Retina (tissue), 1 donor: ENCODE measurements at regions not wholly inside any gene's neighbourhood (a gene's known extent, or its start where the extent isn't known, plus 50 kb on each side); places are given as distances from the start of the nearest gene placed in this dataset.
"Not testable (repeated sequence)": the region's sequence is repeated elsewhere in the genome, so short reads cannot be mapped to it uniquely, and the experiment has no call there.

Experiments used
- DNase-seq: peaks from one replicate; pipeline ENCODE4 v3.0.0-alpha.2; 2016

GRCh38 chr10:52558090-52558489, 214.5 kb downstream of the MBL2 start:
- no peak for DNase-seq

- DNase-seq, result no peak
These were observed 211.3 kb downstream of the MBL2 start for GRCh38 chr10:52561322-52561721.

DNA sequence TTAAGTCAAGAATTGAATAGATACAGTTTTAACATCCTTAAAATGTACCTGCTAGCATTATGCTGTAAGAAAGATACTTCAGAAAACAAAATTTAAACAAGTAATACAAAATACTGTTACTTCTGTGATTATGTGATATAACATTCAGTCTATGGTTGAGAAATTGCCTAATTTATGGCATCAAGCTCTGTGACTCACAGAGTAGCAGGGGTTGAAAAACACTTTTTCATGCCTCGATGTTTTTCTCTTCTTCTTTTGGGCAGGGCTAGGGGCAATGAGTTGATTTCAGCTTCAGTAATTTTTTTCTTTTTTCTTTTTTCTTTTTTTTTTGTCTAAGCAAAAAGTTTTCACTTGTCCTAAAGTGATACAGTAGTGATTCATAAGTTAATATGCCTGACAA, 209.2 kb downstream of the MBL2 start:
- DNase-seq, result no peak

DNA sequence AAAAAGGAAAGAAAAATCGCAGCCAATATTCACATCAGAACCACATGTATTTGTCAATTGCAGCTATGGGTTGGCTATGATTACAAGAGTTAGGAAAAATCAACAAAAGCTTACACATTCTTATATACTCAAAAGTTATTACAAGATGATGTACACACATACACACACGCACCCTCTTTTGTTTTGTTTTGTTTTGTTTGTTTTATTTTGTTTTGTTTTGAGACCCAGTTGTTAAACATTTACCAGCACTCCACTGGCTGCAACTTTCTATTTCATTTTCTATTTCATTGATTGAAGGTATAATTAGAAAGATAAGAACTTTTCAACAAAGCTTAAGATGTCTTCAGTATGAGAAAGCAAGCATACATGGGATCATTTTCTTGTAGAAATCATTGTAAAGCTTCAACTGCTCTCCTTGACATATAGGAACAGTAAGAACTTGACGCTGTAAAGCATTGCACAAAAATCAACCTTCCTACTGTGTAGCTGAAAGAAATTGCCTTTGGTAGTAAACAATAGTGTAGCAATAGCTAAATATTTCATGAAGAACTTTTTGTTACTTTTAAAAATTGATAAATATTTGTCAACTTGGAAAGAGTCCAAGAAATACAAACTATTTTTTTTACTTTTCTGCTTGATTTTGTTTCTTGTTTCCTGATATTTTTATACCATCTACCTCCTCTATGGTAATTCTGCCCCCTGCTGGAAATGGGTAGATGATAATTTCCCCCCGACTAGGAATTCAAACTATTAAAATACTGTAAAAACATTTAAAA, 205.9 kb downstream of the MBL2 start:
- DNase-seq, result no peak

GRCh38 chr10:52567247-52567580, 205.4 kb downstream of the MBL2 start:
- no peak for DNase-seq

GRCh38 chr10:52568309-52568708, 204.3 kb downstream of the MBL2 start:
- DNase-seq, result no peak

DNA sequence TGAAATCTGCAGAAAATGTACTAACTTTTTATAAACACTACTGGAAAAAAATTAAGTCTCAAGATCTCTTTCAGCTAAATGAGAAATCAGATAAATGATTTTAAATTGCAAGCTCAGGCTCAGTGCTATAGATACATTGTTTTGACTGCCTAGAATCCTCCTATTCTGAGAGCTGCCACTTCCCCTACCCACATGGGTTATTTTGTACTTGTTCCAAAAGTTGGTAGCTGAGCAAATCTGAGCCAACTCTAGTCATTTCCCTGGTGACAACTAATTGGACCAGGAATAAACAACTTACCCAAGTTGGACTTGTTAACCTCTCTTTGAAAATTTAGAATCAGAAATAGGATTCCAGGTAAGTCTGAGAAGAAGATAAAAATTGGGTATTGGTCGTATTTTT, 202.1 kb downstream of the MBL2 start:
- DNase-seq, result no peak

DNA sequence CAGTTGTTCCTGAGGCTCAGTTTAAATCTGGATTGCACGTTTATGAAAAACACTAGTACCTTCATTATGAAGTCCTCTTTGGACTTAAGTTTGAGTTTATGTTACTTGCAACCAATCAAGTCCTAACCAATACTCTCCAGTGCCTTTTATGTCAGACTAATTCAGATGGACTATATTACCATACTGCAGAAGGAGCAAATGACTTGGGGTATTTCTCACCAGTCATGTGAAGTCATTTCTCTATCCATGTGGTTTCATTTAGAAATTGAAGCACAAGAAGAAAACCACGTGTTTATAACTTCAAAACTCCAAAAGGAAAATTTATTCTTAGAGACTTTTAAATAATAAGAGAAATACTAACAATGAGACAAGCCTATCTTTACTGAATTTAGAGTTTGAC, 201.6 kb downstream of the MBL2 start:
- DNase-seq, result no peak

GRCh38 chr10:52571516-52572182, 200.9 kb downstream of the MBL2 start:
- DNase-seq, result no peak

- DNase-seq, result no peak
These were observed 199.2 kb downstream of the MBL2 start for GRCh38 chr10:52573347-52573746.

DNA sequence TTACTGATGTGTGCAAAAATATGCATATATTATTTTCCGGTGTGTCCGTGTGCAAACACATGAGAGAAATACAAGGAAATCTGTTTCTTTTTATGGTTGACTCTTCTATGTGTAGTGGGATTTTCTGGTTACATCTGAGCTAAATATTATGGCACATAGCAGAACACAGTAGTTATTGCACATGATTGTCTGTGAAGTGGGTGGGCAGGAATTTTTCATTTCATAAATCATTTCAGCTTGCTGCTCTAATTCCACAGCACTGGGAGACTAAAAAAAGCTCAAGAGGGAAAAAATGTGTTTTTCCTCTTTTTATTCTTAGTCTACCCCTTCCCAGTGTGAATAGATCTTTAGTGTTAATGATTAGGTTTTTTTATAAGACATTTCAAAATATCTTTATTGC, 197.9 kb downstream of the MBL2 start:
- DNase-seq, result no peak

GRCh38 chr10:52577047-52577446, 195.5 kb downstream of the MBL2 start:
- no peak for DNase-seq

DNA sequence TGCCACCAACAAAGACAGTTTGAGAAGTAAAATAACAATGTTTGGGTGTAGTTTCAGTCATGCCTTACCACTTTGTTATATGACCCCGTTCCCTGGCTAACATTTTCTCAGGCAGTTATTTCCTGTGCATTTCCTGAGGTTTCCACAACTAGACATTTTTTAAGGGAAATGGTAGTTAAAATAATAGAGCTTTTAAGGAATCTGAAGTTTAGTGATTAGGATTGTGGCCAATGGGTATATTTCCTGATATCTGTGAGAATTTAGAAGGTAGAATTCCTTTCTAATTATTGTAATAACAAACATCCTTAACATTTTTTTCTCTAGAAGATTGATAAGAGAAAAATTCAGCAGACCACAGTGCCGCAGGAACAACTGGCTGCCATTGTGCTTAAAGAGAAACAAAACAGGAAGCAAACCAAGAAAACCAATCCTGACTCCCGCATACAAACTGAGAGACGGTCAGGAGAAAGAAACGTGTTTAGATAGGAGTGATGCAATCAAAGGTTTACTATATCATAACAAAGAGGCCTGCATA, 193.6 kb downstream of the MBL2 start:
- no peak for DNase-seq

DNA sequence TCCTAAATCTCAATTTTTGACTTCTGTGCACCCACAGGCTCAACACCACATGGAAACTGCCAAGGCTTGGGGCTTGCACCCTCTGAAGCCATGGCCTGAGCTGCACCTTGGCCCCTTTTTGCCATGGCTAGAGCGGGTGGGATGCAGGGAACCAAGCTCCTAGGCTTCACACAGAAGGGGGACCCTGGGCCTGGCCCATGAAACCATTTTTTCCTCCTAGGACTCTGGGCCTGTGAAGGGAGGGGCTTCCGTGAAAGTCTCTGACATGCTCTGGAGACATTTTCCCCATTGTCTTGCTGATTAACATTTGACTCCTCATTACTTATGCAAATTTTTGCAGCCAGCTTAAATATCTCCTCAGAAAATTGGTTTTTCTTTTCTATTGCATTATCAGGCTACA, 190.9 kb downstream of the MBL2 start:
- not testable (repeated sequence) for DNase-seq

GRCh38 chr10:52583336-52583735, 189.2 kb downstream of the MBL2 start:
- no peak for DNase-seq

- DNase-seq, result no peak
These were observed 185.9 kb downstream of the MBL2 start for GRCh38 chr10:52586710-52587109.

DNA sequence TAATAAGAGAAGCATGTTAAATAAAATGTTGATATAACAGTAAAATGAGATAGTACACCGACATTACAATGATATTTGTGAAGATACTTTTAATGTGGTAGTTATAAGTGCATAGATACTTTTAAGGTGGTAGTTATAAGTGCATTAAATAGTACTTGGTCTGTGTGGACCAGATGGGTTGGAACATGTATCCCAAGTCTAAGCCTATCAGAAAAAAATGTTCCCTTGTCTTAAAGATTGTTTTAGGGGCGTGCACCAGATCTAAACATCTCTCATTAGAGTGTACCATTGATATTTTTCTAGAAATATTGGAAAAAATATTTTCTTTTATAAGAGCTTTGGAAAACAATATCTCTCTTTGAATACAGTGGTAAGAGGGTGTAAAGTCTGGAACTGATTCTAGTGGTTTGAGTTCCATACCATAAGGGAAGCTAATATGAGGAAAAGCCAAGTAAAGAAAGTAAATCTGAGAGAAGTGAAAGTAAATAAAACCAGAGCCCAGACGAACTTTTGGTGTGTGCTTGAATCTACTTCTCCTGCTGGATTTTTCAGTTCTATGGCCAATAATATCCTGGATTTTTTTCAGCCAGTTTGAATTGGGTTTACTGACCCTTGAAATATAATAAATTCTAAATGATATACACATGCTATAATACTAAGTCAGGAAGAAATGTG, 175.3 kb downstream of the MBL2 start:
- DNase-seq, result no peak

DNA sequence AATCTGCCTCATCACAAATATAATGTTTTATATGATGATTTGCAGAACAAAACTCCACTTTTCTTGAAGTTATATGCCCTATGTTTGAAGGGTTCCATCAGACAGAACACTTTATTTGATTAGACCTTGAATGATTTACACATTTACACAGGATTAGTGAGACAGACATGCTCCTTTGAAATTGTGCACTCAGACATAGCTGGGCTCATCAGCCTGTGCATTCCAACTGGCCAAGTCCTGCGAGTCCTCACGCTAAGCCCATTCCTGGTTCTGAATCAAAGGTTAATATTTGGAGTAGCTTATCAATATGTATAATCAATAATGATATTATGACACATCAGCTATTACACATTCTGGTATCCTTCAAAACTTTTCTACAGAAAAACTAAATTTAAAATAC, 173.6 kb downstream of the MBL2 start:
- no peak for DNase-seq

GRCh38 chr10:52599551-52600200, 172.9 kb downstream of the MBL2 start:
- no peak for DNase-seq

DNA sequence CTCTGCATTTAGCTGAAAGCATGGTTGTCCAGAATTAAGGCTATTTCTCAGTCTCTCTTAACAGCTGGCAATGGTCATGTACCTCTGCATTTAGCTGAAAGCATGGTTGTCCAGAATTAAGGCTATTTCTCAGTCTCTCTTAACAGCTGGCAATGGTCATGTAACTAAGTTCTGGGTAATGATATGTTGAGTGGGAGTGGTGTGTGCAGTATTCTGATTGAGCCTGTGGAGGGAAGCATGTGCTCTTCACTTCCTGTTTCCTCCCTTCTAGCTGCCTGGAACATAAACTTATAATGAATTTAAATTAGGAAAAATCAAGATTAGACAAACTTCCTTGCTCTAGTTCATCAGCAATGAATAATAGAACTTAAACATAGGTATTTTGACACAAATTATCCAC, 168.5 kb downstream of the MBL2 start:
- DNase-seq, result not testable (repeated sequence)

- no peak for DNase-seq
These were observed 163.5 kb downstream of the MBL2 start for GRCh38 chr10:52609071-52609470.

DNA sequence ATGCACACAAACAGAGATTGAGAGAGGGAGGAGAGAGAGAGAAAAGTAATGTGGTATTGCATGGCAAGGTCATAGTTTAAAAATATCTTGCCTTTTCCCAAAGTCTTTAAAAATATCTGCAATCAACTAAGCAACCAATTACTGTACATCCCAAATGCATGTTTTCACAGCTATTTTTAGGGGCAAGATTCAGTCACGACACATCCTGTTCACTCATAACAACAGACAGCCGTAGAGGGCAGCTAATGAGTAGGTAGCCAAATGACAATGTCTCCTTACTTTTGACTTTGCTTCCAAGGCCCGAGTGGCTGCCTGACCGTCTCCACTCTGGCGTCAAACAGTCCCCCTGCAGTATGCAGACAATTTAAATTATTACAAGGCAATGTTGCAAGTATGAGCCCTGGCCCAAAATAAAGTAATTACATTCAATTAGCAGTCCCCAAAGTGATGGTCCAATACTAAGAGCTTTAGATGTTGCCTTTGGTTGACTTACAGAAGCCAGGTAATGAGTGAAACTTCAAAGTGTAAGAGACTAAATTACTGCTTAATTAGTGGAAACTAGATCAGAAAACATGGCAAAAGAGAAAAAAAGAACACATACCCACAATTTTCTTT, 162.9 kb downstream of the MBL2 start:
- DNase-seq, result no peak

DNA sequence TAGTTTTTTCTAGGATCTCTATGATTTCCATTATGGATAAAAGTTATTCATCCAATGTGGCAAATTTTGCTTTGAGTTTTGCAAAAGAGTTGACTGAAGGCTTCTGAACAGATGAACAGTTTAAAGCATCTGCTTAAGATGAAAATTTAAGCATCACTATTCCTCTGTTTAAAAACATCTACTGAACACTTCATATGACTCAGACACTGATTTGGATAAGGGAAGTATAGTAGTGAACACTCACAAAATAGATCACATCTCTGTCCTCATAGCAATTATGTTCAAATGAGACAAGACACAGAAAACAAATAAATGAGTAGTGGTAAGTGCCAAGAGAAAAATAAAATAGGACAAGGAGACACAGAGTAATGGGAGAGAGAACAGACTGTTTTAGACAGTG, 157.3 kb downstream of the MBL2 start:
- DNase-seq, result no peak
